ENCODE measurements at regions not wholly inside any gene's neighbourhood (a gene's known extent, or its start where the extent isn't known, plus 50 kb on each side); places are given as distances from the start of the nearest gene placed in this dataset.

- no peak for DNase-seq (ENCODE audit: low read depth in 2 of 2)
These were observed 236.9 kb upstream of the RAB6C start for GRCh38 chr2:129742415-129743180.

GRCh38 chr2:129744141-129744540 lies 235.3 kb upstream of the RAB6C start:
- DNase-seq (ENCODE audit: low read depth in 2 of 2) = no peak

DNA sequence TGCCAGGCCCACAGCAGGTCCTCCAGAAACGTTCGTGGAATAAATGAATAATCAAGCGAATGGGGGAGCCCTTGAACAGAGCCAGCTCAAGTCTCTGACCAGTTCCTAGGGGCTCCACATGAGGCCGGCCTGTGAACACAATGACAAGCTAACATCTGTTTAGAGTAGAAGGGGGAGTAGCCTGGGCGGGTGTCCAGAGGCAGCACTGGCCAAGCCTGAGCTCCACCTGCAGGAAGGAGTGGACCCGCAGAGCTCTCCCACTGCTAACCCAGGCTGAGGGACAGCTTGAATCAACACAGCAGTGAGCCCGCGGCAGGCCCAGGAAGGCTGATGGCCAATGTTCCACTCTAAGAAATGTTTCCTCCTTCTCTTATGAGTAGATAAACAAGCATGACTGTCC lies 234.8 kb upstream of the RAB6C start:
- DNase-seq (ENCODE audit: low read depth in 2 of 2) = no peak

- DNase-seq (ENCODE audit: low read depth in 2 of 2) = no peak
These were observed 231.9 kb upstream of the RAB6C start for GRCh38 chr2:129747500-129748125.

DNA sequence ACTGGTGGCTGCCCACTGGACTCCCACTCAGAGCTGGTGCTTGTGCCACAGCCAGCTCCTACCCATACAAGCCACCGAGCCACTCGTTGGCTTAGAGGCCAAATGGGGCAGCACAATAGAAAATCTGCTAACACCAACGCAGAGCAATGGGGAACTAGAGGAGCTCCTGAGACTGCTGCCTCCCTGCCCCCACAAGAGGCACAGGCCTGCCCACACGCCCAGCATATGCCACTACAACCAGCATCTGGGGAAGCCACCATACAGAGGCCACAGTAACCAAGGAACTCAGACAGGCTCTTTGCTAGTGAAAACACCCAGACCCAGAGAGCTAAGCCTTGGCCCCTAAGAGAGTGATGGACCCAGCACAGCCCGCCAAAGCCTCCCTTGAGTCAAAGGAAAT lies 231.2 kb upstream of the RAB6C start:
- no peak for DNase-seq (ENCODE audit: low read depth in 2 of 2)

DNA sequence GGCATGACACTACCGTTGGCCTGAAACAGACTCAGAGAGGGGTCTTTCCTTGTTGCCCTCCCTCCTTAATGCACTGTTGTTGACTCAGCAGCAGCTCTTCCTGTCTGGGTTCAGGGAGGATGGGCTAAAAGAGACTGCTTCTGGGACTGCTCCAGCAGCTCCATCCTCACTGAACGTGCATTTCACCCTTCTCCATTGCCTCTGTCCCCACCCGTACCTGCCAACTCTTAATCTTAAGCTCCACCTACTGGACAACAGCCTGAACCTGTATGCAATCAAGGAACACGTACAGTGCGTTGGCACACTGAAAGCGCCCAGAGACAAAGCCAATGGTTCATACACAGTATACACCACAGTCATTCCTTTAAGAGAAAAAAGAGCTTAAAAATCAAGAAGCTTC lies 230.8 kb upstream of the RAB6C start:
- DNase-seq (ENCODE audit: low read depth in 2 of 2) = no peak

DNA sequence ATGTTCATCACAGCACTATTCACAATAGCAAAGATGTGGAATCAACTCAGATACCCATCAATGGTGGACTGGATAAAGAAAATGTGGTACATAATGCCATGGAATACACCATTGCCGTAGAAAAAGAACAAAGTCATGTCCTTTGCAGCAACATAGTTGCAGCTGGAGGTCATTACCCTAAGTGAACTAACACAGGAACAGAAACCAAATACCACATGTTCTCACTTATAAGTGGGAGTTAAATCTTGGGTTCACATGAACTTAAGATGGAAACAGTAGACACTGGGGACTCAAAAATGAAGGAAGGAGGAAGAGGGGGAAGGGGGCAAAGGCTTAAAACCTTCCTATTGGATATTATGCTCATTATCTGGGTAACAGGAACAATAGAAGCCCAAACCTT lies 228.1 kb upstream of the RAB6C start:
- DNase-seq (ENCODE audit: low read depth in 2 of 2) = no peak

- no peak for DNase-seq (ENCODE audit: low read depth in 2 of 2)
These were observed 227.3 kb upstream of the RAB6C start for GRCh38 chr2:129752176-129752575.

DNA sequence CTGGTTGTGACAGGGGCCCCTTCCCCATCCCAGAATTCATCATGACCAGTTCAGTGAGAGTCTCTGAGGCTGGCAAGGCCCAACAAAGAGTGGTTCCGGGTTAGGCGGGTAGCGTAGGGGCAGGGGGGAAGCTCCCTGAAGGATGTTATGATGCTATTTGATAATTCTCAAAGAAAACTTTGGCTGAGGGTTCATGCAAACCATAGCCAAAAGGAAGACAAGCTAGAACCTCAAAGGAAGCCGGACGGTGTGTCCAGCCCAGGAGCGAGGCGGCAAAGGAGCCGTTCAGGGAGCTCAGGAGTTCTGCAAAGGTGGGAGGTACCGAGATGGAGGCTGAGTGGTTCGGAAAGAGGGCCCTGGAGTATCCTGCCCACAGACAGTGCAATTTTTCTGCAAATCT lies 226.8 kb upstream of the RAB6C start:
- no peak for DNase-seq (ENCODE audit: low read depth in 2 of 2)

GRCh38 chr2:129753261-129753660 lies 226.2 kb upstream of the RAB6C start:
- DNase-seq (ENCODE audit: low read depth in 2 of 2) = no peak

DNA sequence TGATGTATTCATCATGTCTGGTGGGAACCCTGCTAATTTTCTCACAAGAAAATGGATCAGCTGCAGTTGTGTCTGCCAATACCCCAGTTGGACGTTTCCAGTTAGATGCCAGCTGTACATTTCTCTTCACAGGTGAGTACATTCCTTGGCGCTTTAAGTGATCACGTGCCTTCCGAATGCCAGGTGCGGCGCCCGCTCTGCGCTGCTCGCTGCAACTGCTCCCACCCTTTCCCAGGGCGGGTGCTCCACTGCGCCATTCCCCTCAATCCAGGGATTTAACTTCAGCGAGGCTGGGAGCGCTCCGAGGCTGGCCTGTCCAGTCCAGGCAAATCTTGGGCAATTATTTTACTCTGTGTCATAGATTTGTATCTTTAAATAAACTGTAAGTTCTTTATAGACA lies 225.0 kb upstream of the RAB6C start:
- no peak for DNase-seq (ENCODE audit: low read depth in 2 of 2)

- DNase-seq (ENCODE audit: low read depth in 2 of 2) = no peak
These were observed 224.6 kb upstream of the RAB6C start for GRCh38 chr2:129754831-129755230.

- no peak for DNase-seq (ENCODE audit: low read depth in 2 of 2)
These were observed 223.7 kb upstream of the RAB6C start for GRCh38 chr2:129755786-129756185.

- no peak for DNase-seq (ENCODE audit: low read depth in 2 of 2)
These were observed 223.2 kb upstream of the RAB6C start for GRCh38 chr2:129756276-129756675.

DNA sequence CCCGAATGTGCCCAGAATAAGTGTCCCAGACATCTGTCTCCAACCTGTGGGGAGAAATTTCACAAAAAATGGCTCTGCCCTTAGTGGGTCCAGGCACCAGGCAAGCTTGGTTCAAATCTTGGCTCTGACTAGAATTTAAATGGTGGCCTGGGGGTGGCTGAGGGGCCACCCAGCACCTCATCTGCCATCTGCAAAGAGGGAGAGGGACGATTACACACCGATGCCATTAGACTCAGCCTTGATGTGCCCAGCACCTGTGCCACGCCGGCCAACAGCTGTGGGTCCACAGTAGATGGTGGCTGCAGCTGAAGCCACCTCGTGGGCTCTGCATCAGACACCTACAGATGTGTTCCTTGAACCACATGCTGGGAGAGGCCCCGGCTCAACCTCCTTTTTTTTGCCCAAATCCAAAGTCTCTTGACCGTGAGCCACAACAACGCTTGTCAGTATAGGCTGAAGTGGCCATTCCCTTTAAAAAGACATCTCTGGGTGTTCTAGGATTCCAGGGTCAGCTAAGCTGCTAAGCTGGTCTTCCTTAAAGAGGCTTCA lies 222.0 kb upstream of the RAB6C start:
- no peak for DNase-seq (ENCODE audit: low read depth in 2 of 2)

DNA sequence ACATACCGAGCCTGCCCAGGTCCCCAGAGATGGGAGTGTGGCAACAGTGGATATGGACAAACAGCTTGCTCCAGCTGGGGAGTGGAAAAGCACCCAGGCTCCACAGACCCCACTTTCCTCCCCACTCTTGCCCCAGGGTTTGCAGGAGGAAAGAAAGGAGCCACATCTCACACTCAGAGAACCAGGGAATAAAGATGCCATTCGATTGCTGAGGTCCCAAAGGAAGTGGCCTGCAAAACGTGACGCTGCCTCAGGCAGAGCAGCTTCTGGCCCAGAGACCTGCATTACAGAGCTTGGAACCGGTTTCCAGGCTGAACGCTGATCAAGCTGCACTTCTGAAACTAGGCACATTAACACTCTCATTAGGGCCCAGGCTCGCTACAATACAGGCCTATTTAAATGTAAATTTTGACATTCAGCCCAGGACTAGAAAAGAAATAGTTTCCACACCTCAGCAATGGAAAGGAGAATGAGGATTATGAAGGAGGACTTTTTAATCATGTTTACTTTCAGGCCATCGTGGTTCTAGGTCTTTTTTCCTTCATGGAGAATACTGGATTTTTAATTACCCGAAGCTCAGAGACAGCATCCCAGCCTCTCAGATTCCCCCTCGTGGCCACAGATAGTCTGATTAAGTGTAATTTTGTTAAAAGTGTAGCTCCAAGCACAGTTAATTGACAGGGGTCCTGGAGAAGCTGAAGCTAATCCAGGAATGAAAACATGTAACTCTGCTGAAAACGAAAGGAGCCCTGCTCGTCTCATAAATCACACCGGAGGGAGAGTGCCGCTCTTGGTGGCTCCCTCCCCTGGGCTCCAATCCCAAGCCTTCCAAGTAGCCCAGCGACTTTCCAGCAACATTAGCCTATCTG lies 221.3 kb upstream of the RAB6C start:
- DNase-seq (ENCODE audit: low read depth in 2 of 2) = no peak

GRCh38 chr2:129758784-129759471 lies 220.5 kb upstream of the RAB6C start:
- no peak for DNase-seq (ENCODE audit: low read depth in 2 of 2)

GRCh38 chr2:129759472-129760010 lies 219.9 kb upstream of the RAB6C start:
- DNase-seq (ENCODE audit: low read depth in 2 of 2) = no peak

GRCh38 chr2:129760669-129761068 lies 218.8 kb upstream of the RAB6C start:
- DNase-seq (ENCODE audit: low read depth in 2 of 2) = no peak

DNA sequence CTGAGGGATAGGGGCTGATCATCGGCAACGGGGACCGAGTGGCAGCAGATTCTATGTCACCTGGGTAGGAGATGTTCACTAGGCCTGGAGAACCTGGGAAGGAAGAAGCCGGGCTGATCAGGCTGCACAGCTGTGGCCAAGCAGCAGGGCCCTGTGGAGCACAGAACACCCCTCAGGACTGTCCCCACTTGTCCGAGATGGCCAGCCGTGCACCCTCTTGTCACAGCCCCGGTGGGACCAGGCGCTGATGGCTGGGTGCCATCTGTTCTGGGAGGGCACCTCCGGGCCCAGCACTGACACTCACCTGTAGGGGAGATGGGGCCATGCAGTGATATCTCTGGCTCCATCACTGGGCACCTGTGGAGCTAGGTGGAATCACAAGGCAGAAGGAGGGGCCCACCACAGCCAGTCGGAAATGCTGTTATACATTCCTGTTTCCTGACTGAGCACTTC lies 217.9 kb upstream of the RAB6C start:
- DNase-seq (ENCODE audit: low read depth in 2 of 2) = no peak

GRCh38 chr2:129762386-129763189 lies 216.9 kb upstream of the RAB6C start:
- no peak for DNase-seq (ENCODE audit: low read depth in 2 of 2)

Data from stimulated activated CD8-positive, alpha-beta memory T cell treated with anti-CD3 and anti-CD28 coated beads, Interleukin-2, amount 100 ng/mL, for 1 hour (primary cell).